SK-N-MC (cell line): ENCODE measurements at regions not wholly inside any gene's neighbourhood (a gene's known extent, or its start where the extent isn't known, plus 50 kb on each side); places are given as distances from the start of the nearest gene placed in this dataset.
"Not testable (repeated sequence)": the region's sequence is repeated elsewhere in the genome, so short reads cannot be mapped to it uniquely, and the experiment has no call there.

Source experiments
- DNase-seq: peaks from one replicate; pipeline ENCODE4 v3.0.0-alpha.2; 2011; ENCODE audit warnings: low read depth, low spot score
- H3K27ac ChIP-seq: fragments of 200-600 bp; sonication (generic); 2 replicates; pipeline ENCODE4 v1.5.1; 2016; ENCODE audit warnings: mixed run types
- H3K36me3 ChIP-seq: fragments of 200-600 bp; sonication (generic); 2 replicates; pipeline ENCODE4 v1.6.1; 2017; ENCODE audit warnings: antibody characterized with exemption, low read length, mixed read lengths; ENCODE audit not compliant: insufficient read depth
- H3K4me3 ChIP-seq: fragments of 200-600 bp; sonication (generic); 2 replicates; pipeline ENCODE4 v1.5.1; 2016
- H3K9ac ChIP-seq: fragments of 200-600 bp; sonication (generic); 2 replicates; pipeline ENCODE4 v1.8.0; 2017; ENCODE audit warnings: mixed run types, mixed read lengths; ENCODE audit not compliant: insufficient read length
- H3K9me3 ChIP-seq: fragments of 200-600 bp; sonication (generic); 2 replicates; pipeline ENCODE4 v1.6.1; 2017; ENCODE audit warnings: low read depth, mild to moderate bottlenecking, antibody characterized with exemption, low read length, moderate library complexity, mixed read lengths
- EZH2 ChIP-seq: fragments of 200-600 bp; sonication (generic); IDR thresholded peaks from one replicate; pipeline ENCODE4 v1.6.1; 2017; ENCODE audit warnings: antibody characterized with exemption
- FOXP2 ChIP-seq: optimal IDR thresholded peaks from 2 replicates; pipeline ENCODE3; 2011; ENCODE audit warnings: mild to moderate bottlenecking, moderate library complexity; ENCODE audit not compliant: insufficient read depth; ENCODE audit errors: extremely low read length, control extremely low read depth
- POLR2AphosphoS5 ChIP-seq: IDR thresholded peaks from 2 replicates; pipeline ENCODE4 v1.6.1; 2012; ENCODE audit warnings: mild to moderate bottlenecking, low read depth, low read length, borderline replicate concordance

DNA sequence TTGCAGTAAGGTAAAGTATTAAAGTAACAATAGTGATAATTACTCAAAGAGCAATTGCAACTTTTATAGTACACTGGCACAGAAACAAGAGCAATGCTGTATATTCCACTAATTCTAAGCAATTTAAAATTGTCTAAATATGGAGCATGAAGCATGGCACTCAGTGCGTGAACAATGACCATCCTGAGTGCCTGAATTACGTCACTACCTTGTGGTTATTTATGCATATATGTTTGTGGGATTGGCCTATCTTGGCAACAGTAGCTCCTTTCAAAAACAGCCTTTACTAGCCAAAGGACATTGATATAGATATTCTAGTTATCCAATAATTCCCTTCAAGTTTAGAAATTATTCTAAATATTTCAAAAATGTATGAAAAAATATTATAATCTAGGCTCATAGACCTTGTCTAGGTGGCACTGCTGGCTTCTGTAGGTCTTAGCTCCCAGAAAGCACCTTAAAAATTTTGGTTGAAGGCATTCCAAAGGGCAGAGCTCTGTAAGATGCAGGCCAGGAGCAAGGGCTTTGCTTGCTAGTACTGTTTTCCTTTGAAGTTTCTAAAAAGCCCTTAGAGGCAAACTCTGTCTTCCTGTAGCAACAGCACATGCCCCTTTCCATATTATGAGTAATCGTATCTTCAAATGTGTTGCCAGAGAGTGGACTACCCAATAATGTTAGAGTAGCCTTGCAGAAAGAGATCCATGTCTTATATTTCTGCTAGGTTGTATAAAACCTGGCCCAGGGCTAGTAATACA, 719.3 kb downstream of the NR2F1-AS1 start:
- H3K4me3 ChIP-seq = no peak overlapping the region
- H3K9ac ChIP-seq = no peak overlapping the region
- no peaks in the 10 kb centered on the region for H3K9me3 ChIP-seq
- no peak for TF ChIP-seq POLR2AphosphoS5
- H3K36me3 ChIP-seq = no peaks in the 10 kb centered on the region
- H3K27ac ChIP-seq = no peak overlapping the region
- DNase-seq = no peak

DNA sequence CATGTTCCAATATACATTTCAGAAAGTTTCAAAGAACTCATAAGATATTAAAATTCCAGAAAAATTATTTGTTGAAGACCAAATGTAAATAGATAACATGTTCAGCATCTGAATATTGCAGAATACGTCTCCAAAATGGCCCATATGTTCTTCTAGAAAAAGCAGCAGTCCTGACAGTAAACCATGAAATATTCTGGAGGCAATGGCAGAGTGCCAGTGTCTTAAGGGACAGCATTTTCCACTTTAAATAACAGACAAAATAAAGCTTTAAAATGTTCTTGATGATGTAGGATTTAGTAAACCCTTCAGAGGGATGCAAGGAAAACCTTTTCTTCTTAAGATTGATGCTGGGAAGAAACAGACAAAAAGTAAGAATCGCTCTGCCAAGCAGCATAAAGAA, 721.0 kb downstream of the NR2F1-AS1 start:
- H3K36me3 ChIP-seq = no peaks in the 10 kb centered on the region
- H3K9me3 ChIP-seq = no peaks in the 10 kb centered on the region
- no peak overlapping the region for H3K4me3 ChIP-seq
- no peak overlapping the region for H3K27ac ChIP-seq
- no peak for TF ChIP-seq POLR2AphosphoS5
- no peak for TF ChIP-seq FOXP2
- no peak for TF ChIP-seq EZH2
- DNase-seq = no peak
- H3K9ac ChIP-seq = no peak overlapping the region

DNA sequence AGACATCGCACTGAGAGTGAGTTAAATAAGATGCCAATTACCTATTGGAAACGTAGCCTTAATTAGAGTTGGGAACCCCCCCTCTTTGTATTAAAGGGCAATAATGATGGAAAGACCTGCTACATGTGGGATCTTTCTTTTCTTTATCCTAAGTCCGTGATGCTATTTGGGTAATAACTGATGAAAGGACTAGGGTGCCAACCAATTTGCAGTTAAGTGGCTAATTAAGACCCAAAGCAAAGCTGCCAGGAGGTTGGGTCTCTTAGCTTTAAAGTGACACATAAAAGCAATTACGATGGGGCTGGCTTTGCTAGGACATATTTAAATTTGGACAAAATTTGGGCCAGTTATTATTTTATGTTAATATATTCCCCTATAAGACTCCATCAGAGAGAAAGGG, 728.8 kb downstream of the NR2F1-AS1 start:
- DNase-seq = no peak
- no peak overlapping the region for H3K9ac ChIP-seq
- no peak overlapping the region for H3K4me3 ChIP-seq
- no peak for TF ChIP-seq POLR2AphosphoS5
- TF ChIP-seq FOXP2 = no peak
- no peak for TF ChIP-seq EZH2
- no peak overlapping the region for H3K27ac ChIP-seq
- H3K36me3 ChIP-seq = no peaks in the 10 kb centered on the region
- no peaks in the 10 kb centered on the region for H3K9me3 ChIP-seq

DNA sequence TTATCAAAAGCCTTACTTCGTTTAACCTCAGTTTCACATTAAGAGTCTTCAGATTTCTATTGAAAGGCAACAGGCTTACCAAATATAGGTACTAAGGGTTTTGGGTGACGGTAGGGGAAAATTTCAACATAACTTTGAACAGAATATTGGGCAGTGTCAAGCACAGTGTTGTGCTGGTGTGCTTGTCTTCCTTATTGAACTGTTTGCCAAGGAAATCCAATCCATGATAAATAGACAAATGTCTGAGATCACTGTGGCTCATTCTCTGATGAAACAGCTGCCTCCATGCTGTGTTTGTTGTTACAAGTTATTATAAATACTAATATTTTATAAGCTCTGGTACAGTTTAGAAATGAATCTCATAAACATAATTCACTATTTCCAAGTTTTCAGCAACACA, 730.1 kb downstream of the NR2F1-AS1 start:
- Histone ChIP-seq H3K4me3 (no peak overlapping the region), H3K9ac (no peak overlapping the region), H3K9me3 (no peaks in the 10 kb centered on the region), H3K27ac (no peak overlapping the region), H3K36me3 (no peaks in the 10 kb centered on the region)
- DNase-seq = no peak
- TF ChIP-seq FOXP2 = no peak
- TF ChIP-seq POLR2AphosphoS5 = no peak
- no peak for TF ChIP-seq EZH2

DNA sequence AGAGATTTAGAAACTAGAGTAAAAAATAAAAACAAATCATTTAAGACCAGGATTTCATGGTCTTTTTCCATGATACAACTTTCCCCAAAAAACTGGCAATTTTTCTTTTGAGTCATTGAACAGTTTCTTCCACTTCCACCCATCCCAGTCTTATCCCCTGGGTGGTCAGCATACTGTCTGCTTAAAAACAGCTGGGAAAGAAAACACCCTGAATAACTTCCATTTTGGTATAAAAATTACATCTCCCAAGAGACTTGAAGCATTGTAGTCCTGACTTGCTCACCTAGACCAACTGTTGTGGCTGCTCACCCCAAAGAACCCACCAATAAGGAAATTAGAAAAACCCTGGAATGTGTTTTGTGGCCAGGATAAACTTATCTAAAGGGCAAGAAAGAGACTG, 731.3 kb downstream of the NR2F1-AS1 start:
- no peak for DNase-seq
- no peak overlapping the region for H3K4me3 ChIP-seq
- no peaks in the 10 kb centered on the region for H3K9me3 ChIP-seq
- no peak overlapping the region for H3K27ac ChIP-seq
- H3K9ac ChIP-seq = no peak overlapping the region
- H3K36me3 ChIP-seq = no peaks in the 10 kb centered on the region
- TF ChIP-seq FOXP2 (no peak), EZH2 (no peak), POLR2AphosphoS5 (no peak)

DNA sequence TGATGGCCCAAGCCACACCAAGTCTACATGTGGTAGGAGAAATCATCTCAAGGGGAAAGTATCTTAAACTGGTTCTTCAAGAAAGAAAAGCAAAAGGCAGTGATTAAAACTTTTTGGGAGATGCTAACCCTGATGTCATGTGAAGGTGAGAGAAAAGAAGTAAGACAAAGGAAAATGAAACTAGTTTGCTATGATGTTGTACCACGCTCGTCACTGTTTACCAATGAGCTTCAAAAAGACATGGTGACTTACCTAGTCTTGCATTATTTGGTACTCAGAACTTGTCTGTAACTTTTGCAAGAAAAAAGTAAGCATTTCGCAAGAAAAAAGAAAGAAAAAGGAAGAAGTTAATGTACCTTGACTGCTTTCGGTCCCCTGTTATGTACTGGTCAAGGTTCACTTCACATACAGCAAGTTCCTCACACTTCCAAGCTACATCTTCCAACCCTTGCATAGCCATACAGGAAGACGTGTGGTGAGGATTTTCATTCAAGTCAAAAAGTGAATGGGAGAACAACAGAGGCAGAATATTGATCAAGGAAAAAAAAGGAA, 739.3 kb downstream of the NR2F1-AS1 start:
- Histone ChIP-seq H3K9me3 (no peaks in the 10 kb centered on the region), H3K9ac (no peak overlapping the region), H3K4me3 (no peak overlapping the region), H3K36me3 (no peaks in the 10 kb centered on the region), H3K27ac (no peak overlapping the region)
- TF ChIP-seq POLR2AphosphoS5 = no peak
- no peak for TF ChIP-seq FOXP2
- no peak for TF ChIP-seq EZH2
- no peak for DNase-seq

DNA sequence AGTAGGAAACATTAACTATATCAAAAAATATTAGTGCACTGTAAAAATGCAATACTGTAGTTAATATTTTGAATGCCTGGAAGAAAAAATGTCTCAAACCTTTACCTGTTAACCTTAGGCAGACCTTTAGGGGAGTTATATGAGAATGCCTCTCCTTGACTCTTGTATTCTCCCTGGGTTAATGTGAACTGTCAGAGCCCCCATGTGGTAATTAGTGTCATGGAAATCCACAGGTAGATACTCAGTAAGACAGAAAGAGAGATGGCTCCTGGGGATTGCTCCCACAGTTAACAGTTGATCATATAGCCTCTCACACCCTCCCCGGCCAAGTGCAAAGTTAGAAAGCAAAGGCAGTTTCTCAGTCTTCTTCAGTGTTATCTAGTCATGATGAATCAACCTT, 742.8 kb downstream of the NR2F1-AS1 start:
- no peak overlapping the region for H3K9ac ChIP-seq
- no peak for DNase-seq
- no peaks in the 10 kb centered on the region for H3K36me3 ChIP-seq
- TF ChIP-seq FOXP2 = no peak
- TF ChIP-seq POLR2AphosphoS5 = no peak
- TF ChIP-seq EZH2 = no peak
- H3K27ac ChIP-seq = no peak overlapping the region
- no peaks in the 10 kb centered on the region for H3K9me3 ChIP-seq
- no peak overlapping the region for H3K4me3 ChIP-seq

DNA sequence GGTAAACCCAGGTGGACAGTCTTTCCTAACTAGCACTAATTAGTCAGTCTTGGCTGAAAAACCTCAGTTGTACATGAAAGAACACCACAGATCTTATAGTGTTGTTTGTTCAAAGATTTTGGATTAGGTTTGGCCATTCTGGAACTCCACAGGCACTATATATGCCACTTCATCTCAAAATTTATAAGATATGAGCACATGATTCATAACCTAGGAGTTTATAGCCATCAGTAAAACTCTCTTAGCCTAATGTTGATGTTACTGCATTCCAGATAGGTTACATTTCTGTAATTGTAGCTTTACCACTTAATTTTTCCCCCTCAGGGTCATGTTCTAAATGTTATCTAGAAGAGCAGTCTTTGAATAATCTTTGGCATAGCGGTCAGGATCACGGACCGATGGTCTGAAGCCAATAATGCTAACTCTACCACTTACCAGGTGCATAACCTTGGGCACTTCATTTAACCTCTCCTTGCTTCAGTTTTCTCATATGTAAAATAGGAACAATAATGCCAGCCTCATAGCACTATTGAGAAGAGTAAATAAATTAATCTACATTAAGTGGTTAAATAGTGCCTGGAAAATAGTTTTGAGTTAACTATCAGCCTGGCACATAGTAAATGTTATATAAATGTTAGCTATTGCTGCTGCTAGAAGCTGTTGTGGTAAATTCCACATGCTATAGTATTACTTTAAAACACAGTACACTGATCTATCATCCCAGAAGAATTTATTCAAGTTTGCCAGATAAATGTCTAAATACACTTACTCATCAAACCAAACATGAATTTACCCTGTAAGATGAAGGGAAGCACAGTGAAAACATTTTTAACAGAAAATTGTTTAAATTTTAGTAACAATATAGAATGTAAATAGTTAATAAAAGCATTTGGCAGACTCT, 743.9 kb downstream of the NR2F1-AS1 start:
- TF ChIP-seq POLR2AphosphoS5 (no peak), EZH2 (no peak), FOXP2 (no peak)
- H3K9ac ChIP-seq = no peak overlapping the region
- H3K4me3 ChIP-seq = no peak overlapping the region
- H3K36me3 ChIP-seq = no peaks in the 10 kb centered on the region
- no peak overlapping the region for H3K27ac ChIP-seq
- DNase-seq = no peak
- no peaks in the 10 kb centered on the region for H3K9me3 ChIP-seq

DNA sequence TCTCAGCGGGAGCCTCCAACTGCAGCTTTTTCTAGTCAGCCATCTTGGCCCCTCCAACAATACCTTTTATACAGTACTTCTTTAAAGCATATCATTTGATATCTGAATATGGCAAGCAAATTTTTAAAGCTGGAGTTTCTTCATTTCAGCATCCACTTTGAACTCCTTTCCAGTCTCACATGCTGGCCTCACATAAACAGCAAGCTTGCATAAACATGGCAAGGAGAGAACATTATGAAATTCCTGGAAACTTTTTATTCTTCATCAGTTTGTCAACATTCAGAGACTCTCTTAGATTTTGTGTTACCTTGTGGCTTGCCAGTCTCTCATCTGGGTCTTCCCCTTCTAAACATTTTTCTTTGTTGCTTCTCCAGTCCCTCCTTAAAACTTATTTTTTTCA, 745.3 kb downstream of the NR2F1-AS1 start:
- TF ChIP-seq POLR2AphosphoS5 = no peak
- TF ChIP-seq FOXP2 = no peak
- TF ChIP-seq EZH2 = no peak
- no peak for DNase-seq
- H3K4me3 ChIP-seq = no peak overlapping the region
- no peak overlapping the region for H3K9ac ChIP-seq
- no peak overlapping the region for H3K27ac ChIP-seq
- no peaks in the 10 kb centered on the region for H3K9me3 ChIP-seq
- no peaks in the 10 kb centered on the region for H3K36me3 ChIP-seq

DNA sequence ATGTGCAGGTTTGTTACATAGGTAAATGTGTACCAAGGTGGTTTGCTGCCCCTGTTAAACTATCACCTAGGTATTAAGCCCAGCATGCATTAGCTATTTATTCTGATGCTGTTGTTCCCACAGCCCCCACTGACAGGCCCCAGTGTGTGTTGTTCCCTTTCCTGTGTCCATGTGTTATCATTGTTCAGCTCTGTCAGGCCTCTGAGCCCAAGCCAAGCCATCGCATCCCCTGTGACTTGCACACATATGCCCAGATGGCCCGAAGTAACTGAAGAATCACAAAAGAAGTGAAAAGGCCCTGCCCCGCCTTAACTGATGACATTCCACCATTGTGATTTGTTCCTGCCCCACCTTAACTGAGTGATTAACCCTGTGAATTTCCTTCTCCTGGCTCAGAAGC, 757.5 kb downstream of the NR2F1-AS1 start:
- H3K36me3 ChIP-seq, H3K9ac ChIP-seq, H3K27ac ChIP-seq, H3K4me3 ChIP-seq, H3K9me3 ChIP-seq, DNase-seq: not testable (repeated sequence)
